ENCODE measurements at regions not wholly inside any gene's neighbourhood (a gene's known extent, or its start where the extent isn't known, plus 50 kb on each side); places are given as distances from the start of the nearest gene placed in this dataset.

GRCh38 chr13:105732806-105733529, 802.5 kb downstream of the EFNB2 start:
- H3K9me3 ChIP-seq = no peaks in the 10 kb centered on the region
- ATAC-seq = no peak
- H3K4me1 ChIP-seq = no peaks in the 10 kb centered on the region
- H3K27ac ChIP-seq = no peak overlapping the region
- TF ChIP-seq POLR2A (IDR thresholded peaks at IDR 0.05) = no peak
- TF ChIP-seq POLR2AphosphoS5 (IDR thresholded peaks at IDR 0.05) = no peak
- H3K4me3 ChIP-seq = no peak overlapping the region
- 75% methylated on average over 4 to 5 of the region's 5 CpGs for WGBS, 2 donors (ENCODE audit: low coverage in 1 of 2)
- no peaks in the 10 kb centered on the region for H3K27me3 ChIP-seq
- no peaks in the 10 kb centered on the region for H3K36me3 ChIP-seq

GRCh38 chr13:105725887-105726286, 809.6 kb downstream of the EFNB2 start:
- H3K27me3 ChIP-seq = no peaks in the 10 kb centered on the region
- no peak for TF ChIP-seq EP300 (IDR thresholded peaks at IDR 0.05)
- no peak for TF ChIP-seq POLR2AphosphoS5 (IDR thresholded peaks at IDR 0.05)
- TF ChIP-seq CTCF (IDR thresholded peaks at IDR 0.05) = no peak
- TF ChIP-seq POLR2A (IDR thresholded peaks at IDR 0.05) = no peak
- no peaks in the 10 kb centered on the region for H3K9me3 ChIP-seq
- no peak for ATAC-seq
- no peaks in the 10 kb centered on the region for H3K36me3 ChIP-seq
- 74 to 85% methylated on average over 2 to 4 of the region's 8 CpGs for WGBS, 2 donors (ENCODE audit: low coverage in 1 of 2)
- H3K4me1 ChIP-seq = no peaks in the 10 kb centered on the region
- H3K27ac ChIP-seq = no peak overlapping the region
- no peak overlapping the region for H3K4me3 ChIP-seq

GRCh38 chr13:105721016-105721415, 814.4 kb downstream of the EFNB2 start:
- no peaks in the 10 kb centered on the region for H3K36me3 ChIP-seq
- TF ChIP-seq EP300 (IDR thresholded peaks at IDR 0.05) (no peak), POLR2AphosphoS5 (IDR thresholded peaks at IDR 0.05) (no peak), CTCF (IDR thresholded peaks at IDR 0.05) (no peak), POLR2A (IDR thresholded peaks at IDR 0.05) (no peak)
- WGBS, 2 donors (ENCODE audit: low coverage in 1 of 2) = 39 to 54% methylated on average over 3 of the region's 3 CpGs
- H3K4me3 ChIP-seq = no peak overlapping the region
- no peaks in the 10 kb centered on the region for H3K9me3 ChIP-seq
- H3K27ac ChIP-seq = no peak overlapping the region
- no peaks in the 10 kb centered on the region for H3K27me3 ChIP-seq
- no peak for ATAC-seq
- no peaks in the 10 kb centered on the region for H3K4me1 ChIP-seq

- WGBS, 2 donors (ENCODE audit: low coverage in 1 of 2) = 90% methylated on average over 6 of the region's 6 CpGs
- ATAC-seq = no peak
- Histone ChIP-seq H3K27ac (no peak overlapping the region), H3K9me3 (no peaks in the 10 kb centered on the region), H3K4me1 (no peaks in the 10 kb centered on the region), H3K36me3 (no peaks in the 10 kb centered on the region), H3K4me3 (no peak overlapping the region), H3K27me3 (no peaks in the 10 kb centered on the region)
- TF ChIP-seq POLR2AphosphoS5 (IDR thresholded peaks at IDR 0.05) (no peak), CTCF (IDR thresholded peaks at IDR 0.05) (no peak), POLR2A (IDR thresholded peaks at IDR 0.05) (no peak), EP300 (IDR thresholded peaks at IDR 0.05) (no peak)
These were observed 815.6 kb downstream of the EFNB2 start for GRCh38 chr13:105719859-105720258.

GRCh38 chr13:105709181-105709580, 826.3 kb downstream of the EFNB2 start:
- H3K27ac ChIP-seq = no peak overlapping the region

More at GRCh38 chr13:105709181-105709580, 826.3 kb downstream of the EFNB2 start:
- WGBS, 2 donors (ENCODE audit: low coverage in 1 of 2) = 78 to 80% methylated on average over 3 of the region's 3 CpGs
- TF ChIP-seq POLR2A (IDR thresholded peaks at IDR 0.05) = no peak
- no peak for TF ChIP-seq EP300 (IDR thresholded peaks at IDR 0.05)
- TF ChIP-seq CTCF (IDR thresholded peaks at IDR 0.05) = no peak
- TF ChIP-seq POLR2AphosphoS5 (IDR thresholded peaks at IDR 0.05) = no peak
- no peak for ATAC-seq
- H3K27me3 ChIP-seq = no peaks in the 10 kb centered on the region
- no peaks in the 10 kb centered on the region for H3K36me3 ChIP-seq
- no peaks in the 10 kb centered on the region for H3K4me1 ChIP-seq
- no peak overlapping the region for H3K4me3 ChIP-seq
- no peaks in the 10 kb centered on the region for H3K9me3 ChIP-seq

Data from gastroesophageal sphincter (tissue), 4 donors.